ENCODE measurements at regions not wholly inside any gene's neighbourhood (a gene's known extent, or its start where the extent isn't known, plus 50 kb on each side); places are given as distances from the start of the nearest gene placed in this dataset.
"Not testable (repeated sequence)": the region's sequence is repeated elsewhere in the genome, so short reads cannot be mapped to it uniquely, and the experiment has no call there.

DNA sequence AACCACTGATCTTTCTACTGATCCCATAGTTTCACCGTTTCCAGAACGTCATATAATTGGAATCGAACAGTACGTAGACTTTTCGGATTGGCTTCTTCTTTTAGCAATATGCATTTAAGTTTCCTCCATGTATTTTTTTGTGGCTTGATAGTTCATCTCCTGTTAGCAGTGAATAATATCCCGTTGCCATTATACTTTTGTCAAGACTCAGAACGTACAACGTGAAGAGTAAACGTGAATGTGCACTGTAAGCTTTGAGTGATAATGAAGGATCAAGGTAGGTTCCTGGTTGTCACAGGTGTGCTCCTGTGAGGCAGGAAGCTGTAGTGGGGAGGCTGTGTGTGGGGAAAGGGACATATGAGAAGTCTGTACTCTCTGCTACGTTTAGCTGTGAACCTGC lies 1463.7 kb downstream of the FOXD4L5 start:
- not testable (repeated sequence) for TF ChIP-seq POLR2A, POLR2AphosphoS5 (IDR thresholded peaks at IDR 0.05; ENCODE audit: low read depth, low read length)

Data from GM12891 (cell line).